WTC11 (cell line): ENCODE measurements at regions not wholly inside any gene's neighbourhood (a gene's known extent, or its start where the extent isn't known, plus 50 kb on each side); places are given as distances from the start of the nearest gene placed in this dataset.

Source experiments
- ATAC-seq: fragments of 200-7000 bp; cut with Tn5 transposase; 2 replicates; pipeline ENCODE4 v1.10.0; 2021; ENCODE audit warnings: mild to moderate bottlenecking, moderate library complexity
- CTCF ChIA-PET: fragments of 300-600 bp; sonication (Branson Sonifier 250); formaldehyde crosslinking; loops from one replicate; lab custom pipeline; 2021; ENCODE audit warnings: antibody characterized with exemption; lab: Charles Lee
- POLR2A ChIA-PET: fragments of 350-600 bp; sonication (Branson Sonifier 250); formaldehyde crosslinking; loops from one replicate; lab custom pipeline; 2021; ENCODE audit warnings: antibody characterized with exemption; lab: Charles Lee
- DNase-seq: peaks from one replicate; pipeline ENCODE4 v3.0.0; 2021; ENCODE audit warnings: low spot score
- H3K27ac Mint-ChIP-seq: 2 replicates; pipeline ENCODE4 v1.8.0; 2021; ENCODE audit warnings: mixed read lengths
- H3K27me3 Mint-ChIP-seq: 2 replicates; pipeline ENCODE4 v1.8.0; 2021; ENCODE audit warnings: low read depth, mild to moderate bottlenecking, moderate library complexity, mixed read lengths
- H3K36me3 Mint-ChIP-seq: 2 replicates; pipeline ENCODE4 v1.8.0; 2021; ENCODE audit warnings: mixed read lengths
- H3K4me1 Mint-ChIP-seq: 2 replicates; pipeline ENCODE4 v1.8.0; 2022; ENCODE audit warnings: mixed read lengths
- H3K4me3 Mint-ChIP-seq: 2 replicates; pipeline ENCODE4 v1.8.0; 2021; ENCODE audit warnings: mild to moderate bottlenecking, moderate library complexity, mixed read lengths
- H3K9me3 Mint-ChIP-seq: 2 replicates; pipeline ENCODE4 v1.8.0; 2021; ENCODE audit warnings: mixed read lengths
- ATF1 ChIP-seq: sonication (generic); formaldehyde crosslinking; IDR thresholded peaks from 2 replicates; pipeline ENCODE4 v1.8.1; 2023; ENCODE audit warnings: mild to moderate bottlenecking, moderate library complexity, missing genetic modification reagents
- ATF6 ChIP-seq: sonication (generic); formaldehyde crosslinking; IDR thresholded peaks from 2 replicates; pipeline ENCODE4 v1.8.1; 2023; ENCODE audit warnings: mild to moderate bottlenecking, missing genetic modification reagents
- CDX4 ChIP-seq: fragments of 250-450 bp; sonication (Bioruptor Pico); IDR thresholded peaks from 2 replicates; pipeline ENCODE4 v1.9.0; 2021; ENCODE audit warnings: moderate library complexity, mild to moderate bottlenecking, inconsistent platforms, borderline replicate concordance
- CREB1 ChIP-seq: sonication (generic); formaldehyde crosslinking; IDR thresholded peaks from 2 replicates; pipeline ENCODE4 v1.8.0; 2023; ENCODE audit warnings: mild to moderate bottlenecking, missing genetic modification reagents
- CREM ChIP-seq: sonication (generic); formaldehyde crosslinking; IDR thresholded peaks from 2 replicates; pipeline ENCODE4 v1.8.1; 2022; ENCODE audit warnings: mild to moderate bottlenecking, missing genetic modification reagents, moderate library complexity
- ELF4 ChIP-seq: sonication (generic); formaldehyde crosslinking; IDR thresholded peaks from 2 replicates; pipeline ENCODE4 v1.8.1; 2022; ENCODE audit warnings: low read depth, mild to moderate bottlenecking, moderate library complexity, missing genetic modification reagents
- FOXK1 ChIP-seq: sonication (generic); formaldehyde crosslinking; IDR thresholded peaks from 2 replicates; pipeline ENCODE4 v1.8.0; 2022; ENCODE audit warnings: mild to moderate bottlenecking, moderate library complexity, missing genetic modification reagents
- GABPB1 ChIP-seq: sonication (generic); formaldehyde crosslinking; IDR thresholded peaks from 2 replicates; pipeline ENCODE4 v1.8.1; 2023; ENCODE audit warnings: mild to moderate bottlenecking, missing genetic modification reagents
- IRF2 ChIP-seq: sonication (generic); formaldehyde crosslinking; IDR thresholded peaks from 2 replicates; pipeline ENCODE4 v1.8.0; 2022; ENCODE audit warnings: low read depth, missing genetic modification reagents, borderline replicate concordance
- NR1H2 ChIP-seq: sonication (generic); formaldehyde crosslinking; IDR thresholded peaks from 2 replicates; pipeline ENCODE4 v1.9.0; 2021; ENCODE audit warnings: mild to moderate bottlenecking, moderate library complexity, missing genetic modification reagents
- OVOL2 ChIP-seq: fragments of 250-450 bp; sonication (Bioruptor Pico); IDR thresholded peaks from 2 replicates; pipeline ENCODE4 v1.9.0; 2021; ENCODE audit warnings: mild to moderate bottlenecking, borderline replicate concordance
- PRDM15 ChIP-seq: sonication (generic); formaldehyde crosslinking; IDR thresholded peaks from 2 replicates; pipeline ENCODE4 v1.8.0; 2022; ENCODE audit warnings: missing genetic modification reagents
- SMAD4 ChIP-seq: sonication (generic); formaldehyde crosslinking; IDR thresholded peaks from 2 replicates; pipeline ENCODE4 v1.8.0; 2022; ENCODE audit warnings: mild to moderate bottlenecking, missing genetic modification reagents
- SP1 ChIP-seq: sonication (generic); formaldehyde crosslinking; conservative IDR thresholded peaks from 2 replicates; pipeline ENCODE4 v1.8.1; 2022; ENCODE audit warnings: missing genetic modification reagents
- ZMAT4 ChIP-seq: fragments of 250-450 bp; sonication (Bioruptor Pico); IDR thresholded peaks from 2 replicates; pipeline ENCODE4 v1.9.0; 2021; ENCODE audit warnings: mild to moderate bottlenecking
- ZNF263 ChIP-seq: sonication (generic); formaldehyde crosslinking; IDR thresholded peaks from 2 replicates; pipeline ENCODE4 v1.8.1; 2022; ENCODE audit warnings: low read depth, mild to moderate bottlenecking, moderate library complexity, missing genetic modification reagents
- ZNF416 ChIP-seq: fragments of 250-450 bp; sonication (Bioruptor Pico); IDR thresholded peaks from 2 replicates; pipeline ENCODE4 v1.9.0; 2021; ENCODE audit warnings: mild to moderate bottlenecking, inconsistent platforms
- ZNF512 ChIP-seq: sonication (generic); formaldehyde crosslinking; IDR thresholded peaks from 2 replicates; pipeline ENCODE4 v1.8.1; 2022; ENCODE audit warnings: missing genetic modification reagents, borderline replicate concordance
- ZNF671 ChIP-seq: fragments of 250-450 bp; sonication (Bioruptor Pico); IDR thresholded peaks from 2 replicates; pipeline ENCODE4 v1.8.0; 2021; ENCODE audit warnings: mild to moderate bottlenecking
- ZSCAN18 ChIP-seq: fragments of 250-450 bp; sonication (Bioruptor Pico); IDR thresholded peaks from 2 replicates; pipeline ENCODE4 v2.1.2; 2022; ENCODE audit warnings: mild to moderate bottlenecking, moderate library complexity

- TF ChIP-seq ATF6 = no peak
- TF ChIP-seq CREB1 (CRISPR knock-in tag) = no peak
- TF ChIP-seq SP1 = no peak
- no peak for TF ChIP-seq IRF2 (CRISPR knock-in tag)
- no peak for TF ChIP-seq CDX4 (CRISPR knock-in tag)
- no peak for TF ChIP-seq CREM (CRISPR knock-in tag)
- TF ChIP-seq, all 79 proteins: peak for 0
Measured at GRCh38 chr11:29119116-29119515, 897.7 kb downstream of the KCNA4 start (continued).

- no peak for DNase-seq
- H3K4me1 Mint-ChIP-seq = no peaks in the 10 kb centered on the region
- ChIA-PET CTCF (no interaction called here), POLR2A (no interaction called here)
- H3K27me3 Mint-ChIP-seq = no peaks in the 10 kb centered on the region
- H3K9me3 Mint-ChIP-seq = peaks cover 20% of the 10 kb centered on the region
- H3K36me3 Mint-ChIP-seq = peaks cover 13% of the 10 kb centered on the region
- H3K4me3 Mint-ChIP-seq = no peak overlapping the region
- no peak for ATAC-seq
- TF ChIP-seq OVOL2 (CRISPR knock-in tag) (no peak), NR1H2 (no peak), PRDM15 (CRISPR knock-in tag) (no peak), ZNF512 (CRISPR knock-in tag) (no peak), ZSCAN18 (CRISPR knock-in tag) (no peak), GABPB1 (no peak), ZNF416 (CRISPR knock-in tag) (no peak), ZNF671 (CRISPR knock-in tag) (no peak), CDX4 (CRISPR knock-in tag) (no peak), CREM (CRISPR knock-in tag) (no peak), ZMAT4 (CRISPR knock-in tag) (no peak), FOXK1 (CRISPR knock-in tag) (no peak), SMAD4 (CRISPR knock-in tag) (no peak), ELF4 (CRISPR knock-in tag) (no peak), ATF1 (CRISPR knock-in tag) (no peak), ZNF263 (no peak)
- TF ChIP-seq, all 79 proteins: peak for 0
- H3K27ac Mint-ChIP-seq = no peak overlapping the region
Measured at GRCh38 chr11:29100967-29101366, 915.9 kb downstream of the KCNA4 start.
